Stimulated activated CD8-positive, alpha-beta memory T cell treated with anti-CD3 and anti-CD28 coated beads, Interleukin-12 subunit alpha, Interleukin-12 subunit beta, amount 100 ng/mL, for 24 hours (primary cell): ENCODE measurements at regions not wholly inside any gene's neighbourhood (a gene's known extent, or its start where the extent isn't known, plus 50 kb on each side); places are given as distances from the start of the nearest gene placed in this dataset.

Experiments used
- DNase-seq: peaks from one replicate; pipeline ENCODE4 v3.0.0-alpha.2; 2020; ENCODE audit errors: extremely low read depth

DNA sequence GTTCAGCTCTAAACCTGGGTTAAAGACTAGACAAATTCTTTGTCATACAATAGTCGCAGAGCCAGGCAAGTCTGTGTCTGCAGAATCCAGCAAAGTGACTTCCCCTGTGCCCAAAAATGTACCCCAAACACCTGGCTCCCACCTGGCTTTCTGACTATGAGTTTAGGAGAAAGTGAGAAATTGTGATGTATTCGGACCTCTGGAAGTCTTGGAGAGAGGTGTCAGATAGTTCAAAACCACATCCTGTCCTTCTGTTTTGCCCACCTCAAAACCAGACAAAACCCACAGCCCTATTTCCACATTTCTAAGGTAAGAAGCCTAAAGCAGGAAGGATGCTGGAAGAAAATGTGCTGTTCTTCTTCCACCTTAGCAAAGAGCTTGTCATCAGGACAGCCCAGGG, 63.8 kb upstream of the CLMP start:
- DNase-seq = no peak

DNA sequence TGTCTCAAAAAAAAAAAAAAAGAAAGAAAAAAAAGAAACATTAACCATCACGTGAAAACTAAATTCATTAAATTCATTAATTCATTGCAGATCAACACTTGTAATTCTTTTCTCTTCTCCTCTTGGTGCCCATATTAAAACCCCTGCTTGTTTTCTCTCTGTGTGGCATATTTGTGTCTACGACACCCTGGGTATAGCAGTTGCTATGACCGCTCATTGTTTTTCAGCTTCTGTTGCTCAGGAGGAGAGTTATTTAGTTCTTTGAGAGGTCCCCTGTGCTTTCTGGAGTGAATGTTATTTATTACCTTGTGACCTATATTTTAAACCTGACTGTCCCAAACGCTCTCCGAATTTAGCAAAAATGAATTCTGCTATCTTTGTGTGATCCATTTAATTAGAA, 62.3 kb upstream of the CLMP start:
- no peak for DNase-seq

DNA sequence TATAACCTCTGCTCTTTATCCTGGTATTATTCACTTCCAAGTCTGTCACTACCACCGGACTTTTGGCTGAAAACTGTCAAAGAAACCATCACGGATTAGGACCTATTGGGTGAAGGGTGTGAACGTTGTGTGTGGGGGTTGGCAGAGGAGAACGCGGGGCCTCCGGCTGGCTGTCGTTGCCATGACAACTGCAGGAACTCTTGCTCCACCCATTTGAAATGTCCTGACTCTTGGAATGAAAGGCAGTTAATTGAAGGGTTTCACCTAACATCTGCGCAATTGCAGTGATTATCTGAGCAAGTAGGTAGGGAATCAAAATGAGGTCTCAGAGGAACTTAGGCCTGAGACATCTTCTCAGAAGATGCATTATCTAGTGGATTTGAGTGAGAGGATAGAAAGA, 60.9 kb upstream of the CLMP start:
- DNase-seq = no peak

DNA sequence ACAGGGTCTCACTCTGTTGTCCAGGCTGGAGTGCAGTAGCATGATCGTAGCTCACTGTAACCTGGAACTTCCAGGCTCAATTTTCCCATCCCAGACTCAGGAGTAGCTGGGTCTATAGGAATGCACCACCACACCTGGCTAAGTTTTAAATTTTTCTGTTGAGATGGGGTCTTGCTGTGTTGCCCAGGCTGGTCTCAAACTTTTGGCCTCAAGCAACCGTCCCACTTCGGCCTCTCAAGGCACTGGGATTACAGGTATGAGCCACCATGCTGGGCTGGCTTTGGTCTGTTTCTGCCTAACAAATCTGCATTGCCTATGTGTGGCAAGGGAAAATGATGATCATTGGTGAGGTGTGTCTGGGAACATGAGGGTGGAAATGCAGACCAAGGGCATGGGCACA, 59.3 kb upstream of the CLMP start:
- no peak for DNase-seq

DNA sequence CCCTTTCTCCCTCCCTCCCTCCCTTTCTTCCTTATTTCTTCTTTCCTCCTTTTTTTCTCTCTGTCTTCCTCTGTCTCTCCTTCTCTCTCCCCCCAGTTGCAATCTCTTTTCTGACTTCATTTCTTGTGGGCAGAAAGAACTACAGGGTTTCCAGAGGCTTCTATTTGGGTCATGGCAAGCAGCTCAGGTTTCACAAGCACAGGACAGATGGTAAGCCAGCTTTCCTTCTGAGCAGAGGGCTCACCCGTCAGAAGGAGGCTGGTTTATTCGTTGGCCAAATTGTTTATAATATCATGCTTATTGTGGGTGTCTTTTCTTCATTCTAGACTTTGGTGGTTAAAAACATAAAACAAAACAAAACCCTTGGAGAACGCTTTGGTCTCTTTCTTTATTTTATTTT, 58.9 kb upstream of the CLMP start:
- DNase-seq = no peak

DNA sequence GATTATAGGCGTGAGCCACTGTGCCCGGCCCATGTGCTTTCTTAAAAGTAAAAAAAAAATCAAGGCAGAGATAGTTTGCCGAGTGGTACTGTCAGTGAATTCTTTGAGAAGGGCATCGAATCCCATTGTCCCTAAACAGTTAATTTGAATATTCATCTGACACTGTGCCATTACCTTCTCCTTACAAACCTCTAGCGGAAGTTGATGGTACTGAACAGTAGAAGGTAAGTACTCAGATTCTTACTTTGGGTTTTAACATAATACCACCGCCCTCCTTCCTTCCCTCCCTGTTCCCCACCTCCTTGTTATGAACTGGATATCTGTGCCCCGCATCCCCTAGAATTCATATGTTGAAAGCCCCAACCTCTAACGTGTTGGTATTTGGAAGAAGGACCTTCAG, 58.2 kb upstream of the CLMP start:
- no peak for DNase-seq

DNA sequence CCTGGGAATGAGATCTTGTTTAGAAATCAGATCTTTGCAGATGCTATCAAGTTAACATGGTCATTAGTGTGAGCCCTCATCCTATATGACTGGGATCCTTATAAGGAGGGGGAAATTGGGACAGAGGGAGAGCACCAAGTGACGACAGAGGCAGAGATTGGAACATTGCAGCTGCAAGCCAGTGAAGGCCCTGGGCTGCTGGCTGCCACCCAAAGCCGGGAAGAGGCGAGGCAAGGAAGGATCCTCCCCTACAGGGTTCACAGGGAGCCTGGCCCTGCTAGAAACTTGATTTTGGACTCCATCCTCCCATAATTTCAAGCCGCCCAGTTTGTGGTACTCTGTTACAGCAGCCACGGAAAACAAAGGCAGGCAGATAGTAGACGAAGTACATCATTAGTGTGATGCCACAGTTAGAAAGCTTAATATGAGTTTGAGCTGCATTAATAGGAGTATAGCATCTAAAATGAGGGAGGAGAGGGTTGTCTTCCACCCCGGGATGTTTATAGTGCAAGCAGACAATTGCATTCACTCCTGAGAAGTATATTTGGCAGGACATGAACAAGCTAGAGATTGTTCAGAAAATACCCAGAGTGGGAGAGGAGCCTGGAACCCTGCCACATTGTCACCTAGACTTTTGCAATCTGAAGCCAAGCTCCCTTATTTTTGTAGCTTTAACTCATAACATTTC, 56.8 kb upstream of the CLMP start:
- no peak for DNase-seq

DNA sequence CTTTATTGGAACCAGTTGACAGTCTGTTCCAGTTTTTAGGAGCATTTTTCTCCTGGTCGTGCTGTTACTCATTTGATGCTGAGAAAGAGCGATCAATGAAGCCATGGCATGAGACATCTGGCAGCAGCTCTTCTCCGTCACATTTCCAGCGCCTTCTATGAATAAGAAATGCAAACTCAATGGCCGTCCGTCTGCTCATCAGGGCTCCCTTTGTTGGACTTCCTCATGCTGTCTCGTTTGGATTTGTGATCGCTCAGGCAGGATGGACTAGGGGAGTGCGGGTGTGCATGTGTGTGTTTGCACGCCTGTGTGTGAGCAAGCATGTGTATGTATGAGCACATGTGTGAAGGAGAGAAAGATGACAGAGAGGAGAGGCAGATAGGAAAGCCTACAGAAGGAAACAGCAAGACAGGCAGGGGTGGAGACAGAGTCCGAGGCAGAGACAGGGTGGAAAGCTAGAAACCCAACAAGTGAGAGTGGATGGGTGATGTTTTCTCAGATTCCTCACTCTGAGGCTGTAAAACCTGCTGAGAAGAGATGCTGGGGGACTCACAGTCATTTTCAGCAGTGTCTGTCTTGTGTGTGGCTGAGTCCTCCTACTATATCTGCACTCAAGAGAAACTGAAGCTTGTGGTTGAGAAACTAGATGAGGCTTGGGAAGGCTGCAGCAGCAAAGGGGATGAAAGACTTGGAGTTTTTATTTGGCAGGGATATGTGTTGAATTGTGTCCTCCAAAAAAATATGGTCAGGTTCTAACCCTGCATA, 56.0 kb upstream of the CLMP start:
- DNase-seq = no peak

DNA sequence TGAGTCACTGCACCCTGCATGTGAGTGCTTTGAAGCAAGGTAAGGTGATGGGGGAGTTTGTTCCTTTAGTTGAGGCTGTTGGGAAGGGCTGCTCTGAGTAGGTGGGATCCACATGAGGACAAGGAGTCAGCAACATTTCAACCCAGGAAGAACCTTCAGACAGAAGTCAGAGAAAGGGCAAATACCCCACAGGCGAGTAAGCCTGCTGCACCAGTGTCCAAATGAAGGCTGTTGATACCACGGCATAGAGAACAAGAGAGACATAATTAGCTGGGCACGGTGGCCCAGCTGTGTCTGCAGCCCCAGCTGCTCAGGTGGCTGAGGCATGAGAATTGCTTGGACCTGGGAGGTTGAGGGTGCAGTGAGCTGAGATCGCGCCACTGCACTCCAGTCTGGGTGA, 54.3 kb upstream of the CLMP start:
- no peak for DNase-seq

DNA sequence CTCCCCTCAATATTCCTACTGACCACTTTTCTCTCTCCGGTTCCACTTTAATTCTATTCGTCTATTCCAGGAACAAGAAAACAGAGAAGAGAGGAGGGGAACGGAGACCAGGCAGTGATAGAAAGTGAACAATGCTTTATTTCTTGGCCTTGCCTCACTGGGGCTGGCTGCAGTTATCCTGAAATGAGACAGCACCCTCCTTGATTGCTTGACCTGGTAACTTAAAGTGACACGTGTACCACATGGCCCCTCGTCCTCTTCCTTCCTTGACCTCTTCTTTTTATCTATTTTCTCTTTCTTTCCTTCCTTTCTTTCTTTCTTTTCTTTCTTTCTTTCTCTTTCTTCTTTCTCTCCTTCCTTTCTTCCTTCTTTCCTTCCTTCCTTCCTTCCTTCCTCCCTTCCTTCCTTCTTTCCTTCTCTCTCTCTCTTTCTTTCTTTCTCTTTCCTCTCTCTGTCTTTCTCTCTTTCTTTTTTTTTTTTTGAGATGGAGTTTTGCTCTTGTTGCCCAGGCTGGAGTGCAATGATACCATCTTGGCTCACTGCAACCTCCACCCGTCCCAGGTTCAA, 52.8 kb upstream of the CLMP start:
- DNase-seq = no peak

DNA sequence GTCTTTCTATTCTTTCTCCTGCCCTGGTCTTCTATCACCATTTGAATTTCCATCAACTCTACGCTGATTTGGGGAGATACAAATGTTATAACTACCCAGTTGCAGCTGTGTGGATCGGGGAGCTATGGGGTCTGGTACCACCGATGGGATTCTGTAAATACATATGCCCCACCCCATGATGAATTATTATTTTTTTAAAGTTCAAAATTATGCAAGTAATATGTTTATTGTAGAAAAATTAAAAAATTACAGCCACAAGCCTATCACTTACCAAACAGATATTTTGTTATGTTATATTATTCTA, 52.4 kb upstream of the CLMP start:
- no peak for DNase-seq

DNA sequence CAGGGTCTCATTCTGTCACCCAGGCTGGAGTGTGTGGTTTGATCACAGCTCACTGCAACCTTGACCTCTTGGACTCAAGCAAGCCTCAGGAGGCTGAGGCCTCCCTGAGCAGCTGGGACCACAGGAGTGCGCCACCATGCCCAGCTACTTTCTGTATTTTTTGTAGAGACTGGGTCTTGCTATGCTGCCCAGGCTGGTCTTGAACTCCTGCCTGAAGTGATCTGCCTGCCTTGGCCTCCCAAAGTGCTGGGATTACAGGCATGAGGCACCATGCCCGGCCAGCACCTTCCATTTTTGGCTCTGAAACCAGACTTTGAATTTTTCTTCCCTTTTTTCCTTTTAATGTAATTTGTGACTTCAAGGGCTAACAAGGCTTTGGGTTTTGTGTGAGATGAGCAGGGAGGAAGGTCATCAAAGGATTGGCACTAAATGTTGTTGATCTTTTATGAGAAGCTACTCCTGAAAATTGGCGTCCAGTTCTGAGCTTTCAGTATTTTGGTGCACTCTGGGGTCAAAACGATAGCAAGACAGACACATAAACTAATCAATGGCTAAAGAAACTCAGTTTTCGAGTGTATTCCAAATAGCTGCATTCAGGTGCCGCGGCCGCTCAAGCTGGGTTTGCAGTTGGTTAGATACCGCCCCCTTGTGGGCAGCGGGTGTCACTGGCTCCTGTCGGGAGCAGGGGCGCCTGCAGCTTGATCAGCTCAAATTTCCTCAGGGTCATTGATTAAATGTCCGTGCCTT, 51.9 kb upstream of the CLMP start:
- DNase-seq = peak; percentile 59

DNA sequence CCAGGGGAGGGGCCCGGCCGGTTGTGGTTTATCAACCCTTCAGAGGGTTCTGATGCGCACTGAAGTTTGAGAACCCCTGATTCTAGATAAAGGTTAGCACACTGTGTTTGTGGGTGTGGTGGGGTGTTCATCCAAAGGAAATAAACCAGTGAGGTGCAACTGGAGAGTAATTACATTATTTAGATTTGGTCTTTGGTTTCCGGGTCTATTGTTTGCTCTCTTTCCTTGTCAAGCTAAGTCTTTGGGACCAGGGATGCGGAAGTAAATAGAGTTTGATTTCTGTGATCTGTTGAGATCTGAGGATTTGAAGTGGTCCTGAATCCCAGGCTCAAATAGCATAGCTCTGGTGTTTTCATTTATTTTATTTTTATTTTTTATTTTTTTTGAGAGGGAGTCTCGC, 50.5 kb upstream of the CLMP start:
- no peak for DNase-seq
